ENCODE measurements at regions not wholly inside any gene's neighbourhood (a gene's known extent, or its start where the extent isn't known, plus 50 kb on each side); places are given as distances from the start of the nearest gene placed in this dataset.

DNA sequence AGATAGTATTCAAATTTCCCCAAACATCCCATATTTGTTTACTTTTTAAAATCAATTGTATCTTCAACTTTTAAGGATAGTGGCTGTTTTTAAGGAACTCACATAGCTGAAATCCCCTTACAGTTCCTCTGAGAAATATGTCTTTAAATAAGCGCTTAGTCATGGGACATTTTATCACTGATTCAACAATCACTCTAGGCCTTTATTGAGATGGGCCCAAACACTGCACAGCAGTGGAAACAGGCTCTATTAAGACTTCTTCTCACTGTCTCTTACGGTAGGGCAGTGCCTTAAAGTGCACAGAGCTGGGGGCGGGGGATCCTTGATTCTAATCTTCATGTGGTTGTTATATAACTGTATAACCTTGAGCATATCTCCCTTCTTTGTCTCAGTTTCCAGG is 59.8 kb upstream of the RREB1 start (continued):
- TF ChIP-seq TOE1 (IDR thresholded peaks at IDR 0.05; ENCODE audit: borderline replicate concordance): peak; percentile 41; the same call in 1 of the 2 replicates
- no peak for TF ChIP-seq TOE1 (CRISPR knock-in tag; IDR thresholded peaks at IDR 0.05; ENCODE audit: borderline replicate concordance, low read depth)
- TF ChIP-seq, protein P1, sequence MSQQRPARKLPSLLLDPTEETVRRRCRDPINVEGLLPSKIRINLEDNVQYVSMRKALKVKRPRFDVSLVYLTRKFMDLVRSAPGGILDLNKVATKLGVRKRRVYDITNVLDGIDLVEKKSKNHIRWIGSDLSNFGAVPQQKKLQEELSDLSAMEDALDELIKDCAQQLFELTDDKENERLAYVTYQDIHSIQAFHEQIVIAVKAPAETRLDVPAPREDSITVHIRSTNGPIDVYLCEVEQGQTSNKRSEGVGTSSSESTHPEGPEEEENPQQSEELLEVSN (IDR thresholded peaks at IDR 0.05; ENCODE audit: borderline replicate concordance in 1 of 2, extremely low read depth in 1 of 2, insufficient read depth in 1 of 2, insufficient read length in 1 of 2, low read depth in 1 of 2, low read length in 1 of 2, poor library complexity in 1 of 2, severe bottlenecking in 1 of 2): no peak
- peak; percentile 58; the same call in 1 of the 2 replicates for TF ChIP-seq BACH1 (tag; IDR thresholded peaks at IDR 0.05)
- TF ChIP-seq TCF7 (IDR thresholded peaks at IDR 0.05; ENCODE audit: borderline replicate concordance): no peak
- peak; percentile 64; the same call in 1 of the 2 replicates for TF ChIP-seq ADNP (tag; IDR thresholded peaks at IDR 0.05)
- peak; percentile 90 for TF ChIP-seq C11orf30 (IDR thresholded peaks at IDR 0.05; ENCODE audit: low read depth)
- TF ChIP-seq RCOR1 (IDR thresholded peaks at IDR 0.05; ENCODE audit: borderline replicate concordance in 1 of 2, low read depth in 2 of 2, low read length in 2 of 2): peak in 1 of 2 experiments; percentile 70; a peak in 1 of 4 replicates
- TF ChIP-seq POLR3G (IDR thresholded peaks at IDR 0.05; ENCODE audit: extremely low read depth, insufficient read length, insufficient replicate concordance): no peak
- TF ChIP-seq SMARCE1 (IDR thresholded peaks at IDR 0.05): peak; percentile 54; the same call in 1 of the 2 replicates
- no peak for TF ChIP-seq PHF8 (IDR thresholded peaks at IDR 0.05; ENCODE audit: borderline replicate concordance, low read length)
- TF ChIP-seq ZNF121 (CRISPR knock-in tag; conservative IDR thresholded peaks at IDR 0.05): no peak
- peak; percentile 68 for TF ChIP-seq ARID1B (IDR thresholded peaks at IDR 0.05)
- peak; percentile 34; the same call in 1 of the 2 replicates for TF ChIP-seq L3MBTL2 (IDR thresholded peaks at IDR 0.05)
- TF ChIP-seq, protein P2, sequence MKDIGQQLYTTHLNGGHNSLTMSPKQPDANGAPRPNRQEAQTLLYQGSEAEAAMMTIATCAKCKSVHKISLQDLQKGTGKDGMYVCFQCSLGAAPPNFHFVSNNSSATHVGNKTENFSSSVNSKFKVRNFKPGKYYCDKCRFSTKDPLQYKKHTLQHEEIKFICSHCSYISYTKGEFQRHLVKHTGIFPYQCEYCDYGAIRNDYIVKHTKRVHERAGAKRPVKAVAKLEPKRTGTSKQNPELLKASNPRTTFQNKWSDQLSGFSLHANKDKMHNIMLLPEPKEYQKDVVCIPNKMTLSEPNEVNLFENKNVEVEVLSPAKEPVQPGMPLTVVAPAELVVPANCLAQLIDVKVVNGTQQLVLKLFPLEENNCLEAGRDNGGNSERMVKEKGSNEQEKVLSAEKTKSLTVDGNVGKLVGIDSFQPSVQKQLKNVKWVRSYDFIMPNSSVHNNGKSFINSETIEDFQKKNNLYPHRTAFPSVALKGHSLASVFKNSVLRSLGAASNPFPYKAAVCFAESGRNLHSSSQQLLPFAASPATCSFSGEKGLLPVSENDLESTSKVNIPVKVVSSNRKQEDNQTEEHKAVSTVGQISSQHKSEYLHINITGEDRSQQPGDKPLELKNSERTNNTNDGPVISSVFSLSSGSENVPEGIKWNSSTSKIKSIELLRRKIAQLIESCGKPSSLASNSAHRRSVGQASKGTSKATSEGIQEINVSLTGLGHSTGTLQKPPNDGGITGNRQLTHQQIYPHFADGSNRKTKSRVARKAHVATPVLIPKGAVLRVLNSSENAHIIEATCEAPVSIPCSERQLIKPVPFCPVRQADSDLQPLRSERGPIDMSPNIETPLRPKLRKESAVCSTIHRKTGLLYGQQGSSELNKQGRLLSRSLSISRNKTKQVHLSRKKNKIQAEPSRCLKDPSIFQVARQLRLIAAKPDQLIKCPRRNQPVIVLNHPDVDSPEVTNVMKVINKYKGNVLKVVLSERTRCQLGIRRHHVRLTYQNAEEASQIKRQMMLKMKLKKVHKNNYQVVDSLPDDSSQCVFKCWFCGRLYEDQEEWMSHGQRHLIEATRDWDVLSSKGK (CRISPR knock-in tag; IDR thresholded peaks at IDR 0.05): no peak
- 0 out of 2 replicates have a peak, but pooled peaks have one; percentile 29 for TF ChIP-seq NFRKB (IDR thresholded peaks at IDR 0.05; ENCODE audit: low read depth)
- TF ChIP-seq MAFK (IDR thresholded peaks at IDR 0.05; ENCODE audit: low read length): peak; percentile 78
- TF ChIP-seq YBX1 (IDR thresholded peaks at IDR 0.05): no peak
- TF ChIP-seq NCOR1 (IDR thresholded peaks at IDR 0.05): peak; percentile 23; the same call in 1 of the 2 replicates
- peak; percentile 65; the same call in 1 of the 2 replicates for TF ChIP-seq SOX6 (IDR thresholded peaks at IDR 0.05)
- no peak for TF ChIP-seq ZNF589 (CRISPR knock-in tag; IDR thresholded peaks at IDR 0.05; ENCODE audit: low read depth)
- peak in 1 of 2 experiments; percentile 47; a peak in 1 of 4 replicates for TF ChIP-seq FOXK2 (conservative IDR thresholded peaks at IDR 0.05 in 1 of 2, IDR thresholded peaks at IDR 0.05 in 1 of 2; ENCODE audit: low read depth in 2 of 2)
- TF ChIP-seq TRIM24 (IDR thresholded peaks at IDR 0.05): 0 out of 4 replicates have a peak, but pooled peaks of 1 of the 2 experiments have one; percentile 14
- TF ChIP-seq, protein P3, sequence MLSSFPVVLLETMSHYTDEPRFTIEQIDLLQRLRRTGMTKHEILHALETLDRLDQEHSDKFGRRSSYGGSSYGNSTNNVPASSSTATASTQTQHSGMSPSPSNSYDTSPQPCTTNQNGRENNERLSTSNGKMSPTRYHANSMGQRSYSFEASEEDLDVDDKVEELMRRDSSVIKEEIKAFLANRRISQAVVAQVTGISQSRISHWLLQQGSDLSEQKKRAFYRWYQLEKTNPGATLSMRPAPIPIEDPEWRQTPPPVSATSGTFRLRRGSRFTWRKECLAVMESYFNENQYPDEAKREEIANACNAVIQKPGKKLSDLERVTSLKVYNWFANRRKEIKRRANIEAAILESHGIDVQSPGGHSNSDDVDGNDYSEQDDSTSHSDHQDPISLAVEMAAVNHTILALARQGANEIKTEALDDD (IDR thresholded peaks at IDR 0.05): 0 out of 2 replicates have a peak, but pooled peaks have one; percentile 11
- no peak for TF ChIP-seq ZSCAN32 (CRISPR knock-in tag; IDR thresholded peaks at IDR 0.05)
- 0 out of 2 replicates have a peak, but pooled peaks have one; percentile 5 for TF ChIP-seq TAL1 (IDR thresholded peaks at IDR 0.05)
- TF ChIP-seq MCM2 (IDR thresholded peaks at IDR 0.05; ENCODE audit: low read depth): no peak

Measured in K562 (cell line).